ENCODE measurements at regions not wholly inside any gene's neighbourhood (a gene's known extent, or its start where the extent isn't known, plus 50 kb on each side); places are given as distances from the start of the nearest gene placed in this dataset.

GRCh38 chr14:45381091-45381490, 128.1 kb upstream of the MIS18BP1 start:
- ATAC-seq (no peak), DNase-seq (ENCODE audit: low spot score) (no peak)

- no peak for ATAC-seq
Measured at GRCh38 chr14:45377166-45377565, 124.2 kb upstream of the MIS18BP1 start.

GRCh38 chr14:45373877-45374276, 120.9 kb upstream of the MIS18BP1 start:
- no peak for ATAC-seq
- no peak for DNase-seq (ENCODE audit: low spot score)

More at GRCh38 chr14:45377166-45377565, 124.2 kb upstream of the MIS18BP1 start:
- no peak for DNase-seq (ENCODE audit: low spot score)

- ATAC-seq = no peak
- DNase-seq (ENCODE audit: low spot score) = no peak
Measured at GRCh38 chr14:45364565-45365156, 111.7 kb upstream of the MIS18BP1 start.

GRCh38 chr14:45362505-45362904, 109.5 kb upstream of the MIS18BP1 start:
- ATAC-seq = no peak
- DNase-seq (ENCODE audit: low spot score) = no peak

- ATAC-seq (no peak), DNase-seq (ENCODE audit: low spot score) (no peak)
Measured at GRCh38 chr14:45361727-45362126, 108.7 kb upstream of the MIS18BP1 start.

- DNase-seq (ENCODE audit: low spot score) = no peak
- no peak for ATAC-seq
Measured at GRCh38 chr14:45359746-45360145, 106.7 kb upstream of the MIS18BP1 start.

GRCh38 chr14:45332360-45332988, 79.5 kb upstream of the MIS18BP1 start:
- ATAC-seq (peak; percentile 84), DNase-seq (ENCODE audit: low spot score) (no peak)

- ATAC-seq = no peak
Measured at GRCh38 chr14:45308745-45309397, 55.9 kb upstream of the MIS18BP1 start.

More at GRCh38 chr14:45308745-45309397, 55.9 kb upstream of the MIS18BP1 start:
- no peak for DNase-seq (ENCODE audit: low spot score)

All from left lobe of liver (tissue), 2 donors.